ENCODE measurements at regions not wholly inside any gene's neighbourhood (a gene's known extent, or its start where the extent isn't known, plus 50 kb on each side); places are given as distances from the start of the nearest gene placed in this dataset.
A peak's percentile ranks its signal among the peaks of the same experiment; 100 is the strongest.
"Not testable (repeated sequence)": the region's sequence is repeated elsewhere in the genome, so short reads cannot be mapped to it uniquely, and the experiment has no call there.

DNA sequence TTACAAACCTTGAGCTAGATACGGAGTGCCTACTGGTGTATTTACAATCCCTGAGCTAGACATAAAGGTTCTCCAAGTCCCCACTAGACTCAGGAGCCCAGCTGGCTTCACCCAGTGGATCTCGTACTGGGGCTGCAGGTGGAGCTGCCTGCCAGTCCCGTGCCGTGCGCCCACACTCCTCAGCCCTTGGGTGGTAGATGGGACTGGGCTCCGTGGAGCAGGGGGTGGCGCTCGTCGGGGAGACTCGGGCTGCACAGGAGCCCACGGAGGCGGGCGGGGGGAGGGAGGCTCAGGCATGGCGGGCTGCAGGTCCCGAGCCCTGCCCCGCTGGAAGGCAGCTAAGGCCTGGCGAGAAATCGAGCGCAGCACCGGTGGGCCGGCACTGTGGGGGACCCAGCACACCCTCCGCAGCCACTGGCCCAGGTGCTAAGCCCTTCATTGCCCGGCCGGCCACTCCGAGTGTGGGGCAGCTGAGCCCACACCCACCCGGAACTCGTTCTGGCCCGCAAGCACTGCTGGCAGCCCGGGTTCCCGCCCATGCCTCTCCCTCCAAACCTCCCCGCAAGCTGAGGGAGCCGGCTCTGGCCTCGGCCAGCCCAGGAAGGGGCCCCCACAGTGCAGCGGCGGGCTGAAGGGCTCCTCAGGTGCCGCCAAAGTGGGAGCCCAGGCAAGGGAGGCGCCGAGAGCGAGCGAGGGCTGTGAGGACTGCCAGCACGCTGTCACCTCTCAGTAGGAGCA lies 164.2 kb upstream of the TEX13C start:
- H3K36me3 Mint-ChIP-seq; H3K36me3 ChIP-seq (ENCODE audit: insufficient read depth, low read length); H3K4me1 ChIP-seq (ENCODE audit: insufficient read depth, low read length); POLR2A ChIA-PET; H3K9me3 ChIP-seq (ENCODE audit: low read length); H3K9me3 Mint-ChIP-seq; H3K4me3 Mint-ChIP-seq; H3K27ac ChIP-seq (ENCODE audit: low read depth, low read length); H3K27me3 ChIP-seq (ENCODE audit: insufficient read depth, low read length, poor library complexity, severe bottlenecking); H3K27ac Mint-ChIP-seq; H3K4me3 ChIP-seq (ENCODE audit: low read length); DNase-seq; CTCF ChIA-PET; H3K4me1 Mint-ChIP-seq: not testable (repeated sequence)
- H3K27me3 Mint-ChIP-seq = peaks cover 0 to 11% of the 10 kb centered on the region in 2 donors

- no peaks in the 10 kb centered on the region for H3K4me1 ChIP-seq (ENCODE audit: insufficient read depth, low read length)
- H3K9me3 ChIP-seq (ENCODE audit: low read length) = no peaks in the 10 kb centered on the region
- no peak overlapping the region for H3K27ac ChIP-seq (ENCODE audit: low read depth, low read length)
- peaks cover 0 to 2% of the 10 kb centered on the region in 2 donors for H3K27me3 Mint-ChIP-seq
- H3K9me3 Mint-ChIP-seq = no peaks in the 10 kb centered on the region
- no peaks in the 10 kb centered on the region for H3K27me3 ChIP-seq (ENCODE audit: insufficient read depth, low read length, poor library complexity, severe bottlenecking)
- no peak overlapping the region for H3K4me3 ChIP-seq (ENCODE audit: low read length)
- H3K36me3 Mint-ChIP-seq = no peaks in the 10 kb centered on the region
- POLR2A ChIA-PET = no interaction called here
- CTCF ChIA-PET = no interaction called here
- no peak for DNase-seq
- no peak overlapping the region for H3K27ac Mint-ChIP-seq
- no peaks in the 10 kb centered on the region for H3K4me1 Mint-ChIP-seq
- no peak overlapping the region for H3K4me3 Mint-ChIP-seq
- H3K36me3 ChIP-seq (ENCODE audit: insufficient read depth, low read length) = no peaks in the 10 kb centered on the region
These were observed 149.2 kb upstream of the TEX13C start for GRCh38 chrX:125170459-125170858.

- no peak overlapping the region for H3K27ac ChIP-seq (ENCODE audit: low read depth, low read length)
- CTCF ChIA-PET = no interaction called here
- Mint-ChIP-seq H3K36me3 (no peaks in the 10 kb centered on the region), H3K4me1 (no peaks in the 10 kb centered on the region), H3K27me3 (peaks cover 0 to 2% of the 10 kb centered on the region in 2 donors), H3K4me3 (no peak overlapping the region), H3K9me3 (no peaks in the 10 kb centered on the region), H3K27ac (no peak overlapping the region)
- H3K36me3 ChIP-seq (ENCODE audit: insufficient read depth, low read length) = no peaks in the 10 kb centered on the region
- H3K4me3 ChIP-seq (ENCODE audit: low read length) = no peak overlapping the region
- no peaks in the 10 kb centered on the region for H3K4me1 ChIP-seq (ENCODE audit: insufficient read depth, low read length)
- DNase-seq = no peak
- POLR2A ChIA-PET = no interaction called here
- H3K9me3 ChIP-seq (ENCODE audit: low read length) = no peaks in the 10 kb centered on the region
- no peaks in the 10 kb centered on the region for H3K27me3 ChIP-seq (ENCODE audit: insufficient read depth, low read length, poor library complexity, severe bottlenecking)
These were observed 147.1 kb upstream of the TEX13C start for GRCh38 chrX:125172531-125172930.

- no peaks in the 10 kb centered on the region for H3K9me3 Mint-ChIP-seq
- ChIA-PET POLR2A (no interaction called here), CTCF (no interaction called here)
- Histone ChIP-seq H3K9me3 (ENCODE audit: low read length) (no peaks in the 10 kb centered on the region), H3K4me1 (ENCODE audit: insufficient read depth, low read length) (no peaks in the 10 kb centered on the region), H3K36me3 (ENCODE audit: insufficient read depth, low read length) (no peaks in the 10 kb centered on the region), H3K4me3 (ENCODE audit: low read length) (no peak overlapping the region), H3K27ac (ENCODE audit: low read depth, low read length) (no peak overlapping the region), H3K27me3 (ENCODE audit: insufficient read depth, low read length, poor library complexity, severe bottlenecking) (no peaks in the 10 kb centered on the region)
- no peak overlapping the region for H3K27ac Mint-ChIP-seq
- H3K4me3 Mint-ChIP-seq = no peak overlapping the region
- DNase-seq = no peak
- H3K4me1 Mint-ChIP-seq = no peaks in the 10 kb centered on the region
- peaks cover 0 to 3% of the 10 kb centered on the region in 2 donors for H3K27me3 Mint-ChIP-seq
- no peaks in the 10 kb centered on the region for H3K36me3 Mint-ChIP-seq
These were observed 143.6 kb upstream of the TEX13C start for GRCh38 chrX:125175991-125176584.

GRCh38 chrX:125193921-125194320 lies 125.8 kb upstream of the TEX13C start:
- H3K27me3 Mint-ChIP-seq = peaks cover 6 to 26% of the 10 kb centered on the region in 2 donors
- H3K4me1 Mint-ChIP-seq = no peaks in the 10 kb centered on the region
- no peak overlapping the region for H3K27ac Mint-ChIP-seq
- peaks cover 0 to 2% (median 0%) of the 10 kb centered on the region in 5 donors for H3K9me3 Mint-ChIP-seq
- H3K4me3 Mint-ChIP-seq = no peak overlapping the region
- H3K9me3 ChIP-seq (ENCODE audit: low read length) = no peaks in the 10 kb centered on the region
- no peak overlapping the region for H3K27ac ChIP-seq (ENCODE audit: low read depth, low read length)
- no peaks in the 10 kb centered on the region for H3K36me3 Mint-ChIP-seq
- H3K4me3 ChIP-seq (ENCODE audit: low read length) = no peak overlapping the region
- no peaks in the 10 kb centered on the region for H3K27me3 ChIP-seq (ENCODE audit: insufficient read depth, low read length, poor library complexity, severe bottlenecking)
- CTCF ChIA-PET = no interaction called here
- H3K36me3 ChIP-seq (ENCODE audit: insufficient read depth, low read length) = no peaks in the 10 kb centered on the region
- no peaks in the 10 kb centered on the region for H3K4me1 ChIP-seq (ENCODE audit: insufficient read depth, low read length)
- POLR2A ChIA-PET = no interaction called here
- DNase-seq = no peak

- Histone ChIP-seq H3K27me3 (ENCODE audit: insufficient read depth, low read length, poor library complexity, severe bottlenecking) (no peaks in the 10 kb centered on the region), H3K4me3 (ENCODE audit: low read length) (no peak overlapping the region), H3K9me3 (ENCODE audit: low read length) (no peaks in the 10 kb centered on the region), H3K36me3 (ENCODE audit: insufficient read depth, low read length) (no peaks in the 10 kb centered on the region), H3K4me1 (ENCODE audit: insufficient read depth, low read length) (no peaks in the 10 kb centered on the region), H3K27ac (ENCODE audit: low read depth, low read length) (no peak overlapping the region)
- Mint-ChIP-seq H3K4me3 (no peak overlapping the region), H3K27me3 (peaks cover 19 to 47% of the 10 kb centered on the region in 2 donors), H3K27ac (no peak overlapping the region), H3K36me3 (no peaks in the 10 kb centered on the region), H3K9me3 (peaks cover 0 to 2% (median 0%) of the 10 kb centered on the region in 5 donors), H3K4me1 (peaks cover 9 to 18% (median 17%) of the 10 kb centered on the region in 3 donors)
- CTCF ChIA-PET = no interaction called here
- POLR2A ChIA-PET = no interaction called here
- DNase-seq = no peak
These were observed 121.1 kb upstream of the TEX13C start for GRCh38 chrX:125198546-125198945.

DNA sequence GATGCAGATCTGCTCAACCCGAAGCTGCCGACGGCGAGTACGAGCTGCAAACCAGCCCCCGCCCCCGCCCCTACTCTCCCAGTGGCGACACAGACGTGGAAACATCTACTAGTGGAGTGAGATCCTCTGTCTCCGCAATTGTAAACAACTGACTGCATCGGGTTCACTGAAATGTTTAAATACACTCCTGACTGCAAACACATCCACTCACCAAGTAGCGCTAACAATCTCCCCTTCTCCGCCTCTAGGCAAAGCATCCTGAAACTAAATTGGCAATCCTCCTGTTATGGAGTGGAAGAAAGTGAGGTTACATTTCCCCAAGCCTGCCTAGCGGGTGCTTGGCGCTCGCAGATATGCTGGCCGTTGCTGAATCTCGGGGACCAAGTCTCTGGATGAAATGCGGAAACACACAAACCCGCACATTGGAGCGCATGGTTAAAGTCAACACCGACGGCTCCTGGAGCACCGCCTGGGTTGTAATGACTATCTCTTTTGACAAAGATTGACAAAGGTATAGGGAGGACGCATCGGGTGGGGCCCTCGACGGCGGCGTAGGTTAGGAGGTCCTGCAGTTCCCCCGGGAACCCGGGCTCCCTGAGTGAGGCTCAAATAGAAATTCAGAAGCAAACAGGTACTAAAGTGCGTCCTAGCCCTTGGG lies 117.0 kb upstream of the TEX13C start:
- no peaks in the 10 kb centered on the region for H3K27me3 ChIP-seq (ENCODE audit: insufficient read depth, low read length, poor library complexity, severe bottlenecking)
- no peak overlapping the region for H3K27ac Mint-ChIP-seq
- ChIA-PET POLR2A (no interaction called here), CTCF (no interaction called here)
- no peaks in the 10 kb centered on the region for H3K9me3 ChIP-seq (ENCODE audit: low read length)
- DNase-seq = no peak
- H3K4me3 ChIP-seq (ENCODE audit: low read length) = no peak overlapping the region
- peak overlapping the region; percentile 6 to 84 (median 69) for H3K4me3 Mint-ChIP-seq
- H3K27ac ChIP-seq (ENCODE audit: low read depth, low read length) = no peak overlapping the region
- H3K36me3 ChIP-seq (ENCODE audit: insufficient read depth, low read length) = no peaks in the 10 kb centered on the region
- H3K9me3 Mint-ChIP-seq = no peaks in the 10 kb centered on the region
- no peaks in the 10 kb centered on the region for H3K4me1 ChIP-seq (ENCODE audit: insufficient read depth, low read length)
- peaks cover 25 to 53% of the 10 kb centered on the region in 2 donors for H3K27me3 Mint-ChIP-seq
- H3K36me3 Mint-ChIP-seq = no peaks in the 10 kb centered on the region
- peaks cover 16 to 38% (median 27%) of the 10 kb centered on the region in 3 donors for H3K4me1 Mint-ChIP-seq

DNA sequence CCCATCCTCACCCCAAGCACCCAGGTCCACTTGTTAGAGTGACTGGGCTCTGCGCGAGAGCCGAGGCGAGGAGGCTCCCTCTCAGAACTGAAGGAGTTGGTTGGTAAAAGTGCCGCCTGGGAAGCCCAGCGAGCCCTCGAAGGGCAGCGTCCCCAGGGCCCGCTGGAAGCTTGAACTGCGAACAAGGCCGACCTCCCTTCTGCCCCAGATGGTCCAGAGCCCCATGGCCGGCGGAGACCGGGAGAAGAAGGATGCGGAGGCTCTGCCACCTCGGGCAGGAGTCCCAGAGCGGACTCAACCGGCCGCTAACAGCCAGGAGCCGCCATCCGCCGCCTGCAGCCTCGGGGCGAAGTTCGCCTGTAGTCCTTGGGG lies 116.3 kb upstream of the TEX13C start:
- peaks cover 24 to 53% of the 10 kb centered on the region in 2 donors for H3K27me3 Mint-ChIP-seq
- POLR2A ChIA-PET = no interaction called here
- H3K4me3 ChIP-seq (ENCODE audit: low read length) = no peak overlapping the region
- CTCF ChIA-PET = no interaction called here
- H3K9me3 ChIP-seq (ENCODE audit: low read length) = no peaks in the 10 kb centered on the region
- H3K27me3 ChIP-seq (ENCODE audit: insufficient read depth, low read length, poor library complexity, severe bottlenecking) = no peaks in the 10 kb centered on the region
- no peaks in the 10 kb centered on the region for H3K4me1 ChIP-seq (ENCODE audit: insufficient read depth, low read length)
- H3K36me3 ChIP-seq (ENCODE audit: insufficient read depth, low read length) = no peaks in the 10 kb centered on the region
- H3K36me3 Mint-ChIP-seq = no peaks in the 10 kb centered on the region
- peak overlapping the region in 6 of 7 donors; percentile 62 to 81 (median 70) for H3K4me3 Mint-ChIP-seq
- DNase-seq = no peak
- no peak overlapping the region for H3K27ac Mint-ChIP-seq
- no peaks in the 10 kb centered on the region for H3K9me3 Mint-ChIP-seq
- peaks cover 16 to 38% (median 27%) of the 10 kb centered on the region in 3 donors for H3K4me1 Mint-ChIP-seq
- H3K27ac ChIP-seq (ENCODE audit: low read depth, low read length) = no peak overlapping the region

Data from CD8-positive, alpha-beta memory T cell (primary cell).